ENCODE measurements at regions not wholly inside any gene's neighbourhood (a gene's known extent, or its start where the extent isn't known, plus 50 kb on each side); places are given as distances from the start of the nearest gene placed in this dataset.

DNA sequence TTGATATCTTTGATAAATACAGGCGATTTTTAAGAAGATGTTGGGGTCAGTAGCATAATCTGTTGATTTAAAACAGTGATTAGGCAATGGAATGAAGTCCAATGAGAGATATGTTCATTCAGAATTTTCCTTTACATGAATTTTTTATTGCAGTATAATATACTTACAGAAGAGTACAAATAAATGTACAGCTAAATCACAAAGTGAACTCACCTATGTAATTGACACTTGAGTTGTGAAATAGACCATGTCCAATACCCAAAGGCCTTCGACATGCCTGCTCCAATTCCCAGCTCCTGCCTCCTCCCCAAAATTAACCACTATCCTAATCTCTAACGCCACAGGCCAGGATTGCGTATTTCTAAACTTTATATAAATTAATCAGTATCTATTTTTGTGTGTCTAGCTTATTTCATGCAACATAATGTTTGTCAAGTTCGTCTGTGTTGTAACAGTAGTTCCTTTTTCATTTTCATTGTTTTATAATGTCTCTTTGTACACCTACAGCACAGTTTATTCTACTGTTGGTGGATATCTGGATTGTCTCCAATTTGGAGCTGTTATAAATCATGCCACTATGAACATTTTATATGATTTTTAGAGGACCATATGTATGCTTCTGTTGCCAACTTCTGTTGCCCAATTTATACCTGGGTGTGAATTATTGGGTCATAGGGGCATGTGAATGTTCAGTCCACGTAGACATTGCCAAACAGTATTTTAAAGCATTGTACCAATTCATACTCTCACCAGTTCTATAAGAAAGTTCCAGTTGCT lies 208.3 kb downstream of the TLE1 start:
- FAIRE-seq, result no peak

DNA sequence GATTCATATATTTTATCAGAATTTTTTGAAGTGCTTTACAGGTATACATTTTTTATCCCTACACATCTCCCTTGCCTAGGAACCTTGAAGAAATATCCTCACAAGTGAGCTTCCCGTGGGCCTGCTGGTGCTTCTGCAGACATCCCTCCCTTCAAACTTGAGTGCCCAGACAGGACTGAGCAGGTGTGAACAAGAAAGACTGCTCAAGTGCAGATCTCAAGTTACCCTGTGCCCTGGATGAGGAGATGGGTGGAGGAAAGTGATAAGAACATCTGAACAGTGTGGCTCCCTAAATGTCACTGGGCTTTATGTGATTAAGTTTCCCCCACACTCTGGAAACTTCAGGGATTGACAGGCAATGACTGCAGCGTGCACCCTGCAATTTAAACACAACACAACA lies 209.8 kb downstream of the TLE1 start:
- FAIRE-seq, result no peak

DNA sequence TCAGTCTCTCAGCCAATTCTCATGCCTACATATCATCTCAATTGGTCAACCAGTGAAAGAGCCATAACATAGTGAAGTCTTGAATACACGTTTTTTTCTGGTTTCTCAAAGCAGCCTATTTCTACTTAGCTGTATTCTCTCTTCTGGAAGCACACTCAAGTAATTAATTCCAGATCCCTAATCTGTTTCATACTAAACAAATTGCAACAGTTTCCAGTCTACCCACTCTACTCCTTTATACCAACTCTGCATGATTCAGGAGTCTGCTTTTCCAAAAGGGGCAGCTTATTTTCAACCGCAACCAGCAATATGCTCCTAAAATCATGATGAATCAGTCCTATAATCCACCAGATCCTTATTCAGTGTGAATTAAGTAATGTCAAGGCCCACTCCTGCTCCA lies 211.7 kb downstream of the TLE1 start:
- FAIRE-seq, result no peak

DNA sequence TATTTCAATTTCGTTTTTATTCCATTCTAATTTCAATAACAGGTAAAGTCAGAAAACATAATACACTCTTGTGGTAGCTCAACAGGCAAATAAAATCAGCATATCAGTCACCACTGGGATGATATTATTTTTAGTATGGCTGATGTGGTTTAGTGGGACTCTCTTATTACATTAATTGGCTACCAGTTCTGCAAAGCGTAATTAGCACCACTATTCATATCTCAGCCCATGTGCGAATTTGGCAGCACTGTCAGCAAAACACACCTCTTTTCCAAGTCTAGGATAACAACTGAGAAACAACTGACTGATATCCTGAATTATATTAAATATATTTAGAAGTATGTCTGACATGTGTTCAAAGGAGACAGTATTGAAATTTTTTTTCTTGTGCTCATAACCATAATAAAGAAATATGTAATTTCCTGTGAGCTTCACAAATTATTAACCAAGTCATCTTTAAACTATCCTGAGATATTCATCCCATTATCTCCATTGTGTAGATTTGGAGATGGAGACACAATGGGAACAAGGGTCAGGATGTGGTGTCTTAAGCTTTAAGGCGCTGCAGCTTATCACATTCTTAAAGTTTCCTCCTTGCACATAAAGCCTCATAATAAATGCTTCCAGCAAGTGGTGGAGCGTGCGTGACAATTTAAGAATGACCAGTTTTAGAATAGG lies 212.4 kb downstream of the TLE1 start:
- no peak for FAIRE-seq

DNA sequence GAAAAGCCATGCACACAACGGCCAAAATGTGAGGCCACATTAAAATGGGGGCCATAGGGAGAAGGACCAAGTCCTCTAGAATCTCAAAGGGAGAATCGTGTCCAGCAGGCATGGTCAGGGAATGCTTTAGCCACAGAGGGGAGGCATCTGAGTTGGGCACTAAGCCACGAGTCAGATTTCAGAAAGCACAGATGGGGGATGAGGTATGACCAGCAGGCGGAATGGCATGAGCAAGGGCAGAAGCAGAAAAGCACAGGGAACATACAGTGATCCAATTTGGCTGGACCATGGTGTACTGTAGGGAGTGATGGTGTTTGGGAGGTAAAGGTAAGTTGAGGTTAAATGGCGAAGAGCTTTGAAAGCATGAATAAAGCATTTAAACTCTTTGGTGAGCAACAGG lies 214.6 kb downstream of the TLE1 start:
- FAIRE-seq, result no peak

DNA sequence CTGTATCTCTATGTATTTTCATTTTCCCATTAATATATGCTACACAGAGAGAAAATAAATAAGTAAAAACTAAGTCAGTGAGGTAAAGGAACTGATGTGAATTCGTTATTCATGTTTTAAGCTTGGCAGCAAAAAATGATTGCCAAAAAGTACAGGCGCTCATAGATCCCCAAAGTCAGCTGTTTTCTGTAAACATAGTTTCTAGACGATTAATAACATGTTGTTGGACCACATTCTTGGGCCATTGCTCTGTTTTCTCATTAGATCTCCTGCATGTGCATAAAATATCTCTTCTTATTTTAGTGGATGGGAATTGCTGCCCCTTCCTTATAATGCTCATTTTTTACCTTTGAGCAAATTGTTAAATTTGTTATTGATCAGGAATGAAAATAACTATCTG lies 215.2 kb downstream of the TLE1 start:
- FAIRE-seq, result no peak

DNA sequence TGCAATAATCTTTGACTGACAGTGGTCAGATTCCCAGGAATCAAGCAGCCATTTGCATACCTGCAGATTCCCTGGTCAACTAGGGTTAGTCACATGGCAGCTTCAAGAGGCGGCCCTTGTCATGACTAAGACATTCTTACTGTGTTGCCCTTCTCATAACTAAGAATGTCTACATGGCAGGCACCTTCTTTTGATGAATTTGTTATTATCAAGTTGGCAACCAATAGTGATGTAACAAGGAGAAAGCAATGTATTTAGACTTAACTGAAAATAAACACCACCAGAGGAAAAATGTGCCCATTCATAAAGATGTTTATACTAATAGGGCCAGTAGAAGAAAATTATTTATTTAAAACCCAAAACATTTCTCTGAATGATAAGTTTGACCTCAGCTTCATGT lies 215.6 kb downstream of the TLE1 start:
- FAIRE-seq, result no peak

DNA sequence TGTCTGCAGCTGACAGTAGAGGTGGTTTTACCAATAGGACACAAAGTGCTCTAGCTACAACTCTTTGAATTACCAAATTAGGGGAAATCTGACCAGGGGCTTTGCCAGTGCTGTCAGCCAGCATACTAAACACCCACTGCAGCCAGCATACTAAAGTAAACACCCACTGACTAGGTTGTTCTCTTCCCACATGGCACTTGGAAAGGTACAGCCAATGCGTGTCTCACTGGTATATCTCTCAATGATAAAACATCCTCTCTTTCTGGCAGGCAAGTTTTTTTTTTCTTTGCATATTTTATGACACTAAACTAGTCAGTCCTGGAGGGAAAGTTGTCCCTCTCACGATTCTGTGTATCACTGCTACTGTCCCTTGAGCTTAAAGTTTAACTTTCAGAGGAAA lies 216.1 kb downstream of the TLE1 start:
- FAIRE-seq, result no peak

DNA sequence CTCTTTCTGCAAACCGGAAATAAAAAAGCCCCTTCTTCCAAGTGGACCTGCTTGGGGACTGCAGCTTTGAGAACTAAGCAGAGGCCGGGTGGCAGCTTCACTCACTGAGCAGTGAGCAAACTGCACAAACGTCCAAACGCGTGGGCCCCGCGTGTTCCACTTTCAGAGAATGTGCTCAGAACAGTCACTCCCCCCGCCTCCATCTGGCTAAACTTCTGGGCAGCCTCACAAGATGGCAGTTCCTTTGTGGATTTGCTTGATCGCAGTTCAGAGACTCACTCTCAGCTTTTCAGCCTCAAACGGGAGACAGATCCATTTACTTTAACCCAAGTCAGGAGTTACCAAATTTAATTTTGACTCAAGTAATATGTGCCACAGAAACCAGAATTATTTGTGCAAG lies 216.6 kb downstream of the TLE1 start:
- no peak for FAIRE-seq

DNA sequence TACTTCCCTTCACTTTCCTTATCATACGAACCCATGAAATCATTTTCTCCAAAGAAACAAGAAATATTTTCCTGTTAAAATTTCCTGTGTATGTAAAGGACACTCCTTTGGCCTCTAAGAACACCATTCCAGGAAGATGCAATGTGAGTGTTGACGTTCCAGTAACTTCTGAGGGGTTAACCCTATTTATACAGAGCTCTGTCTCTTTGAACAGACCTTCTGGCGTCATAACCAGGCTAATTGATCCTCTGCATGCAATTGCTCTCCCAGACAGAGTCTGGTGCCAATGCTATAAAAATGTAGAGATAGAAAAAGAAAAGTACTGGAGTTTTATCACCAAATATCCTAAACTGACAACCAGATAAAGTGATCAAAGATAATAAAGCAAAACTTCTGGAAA lies 218.5 kb downstream of the TLE1 start:
- no peak for FAIRE-seq

DNA sequence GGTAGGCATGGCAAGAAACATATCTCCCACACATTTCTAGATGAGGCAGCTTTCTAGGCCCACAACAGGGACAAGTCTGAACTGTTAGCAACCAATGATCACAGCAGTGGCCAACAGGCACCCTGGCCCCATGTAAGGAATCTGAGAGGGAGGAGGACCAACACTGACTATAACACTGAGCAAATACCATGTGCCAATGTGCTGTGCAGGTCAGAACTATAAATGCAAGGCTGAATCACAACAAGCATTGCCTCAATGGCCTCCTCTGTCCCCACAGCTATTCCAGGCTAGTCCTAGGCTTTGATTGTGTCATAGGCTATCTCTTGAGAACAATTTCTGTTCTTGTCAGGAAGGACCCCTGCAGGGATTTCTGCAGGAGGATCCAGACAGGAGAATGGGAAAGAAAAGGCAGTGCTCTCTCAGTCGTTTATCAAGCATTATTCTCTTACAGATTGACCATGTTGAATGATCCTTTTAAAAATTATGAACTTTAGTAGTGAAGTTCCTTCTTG lies 221.2 kb downstream of the TLE1 start:
- FAIRE-seq, result no peak

DNA sequence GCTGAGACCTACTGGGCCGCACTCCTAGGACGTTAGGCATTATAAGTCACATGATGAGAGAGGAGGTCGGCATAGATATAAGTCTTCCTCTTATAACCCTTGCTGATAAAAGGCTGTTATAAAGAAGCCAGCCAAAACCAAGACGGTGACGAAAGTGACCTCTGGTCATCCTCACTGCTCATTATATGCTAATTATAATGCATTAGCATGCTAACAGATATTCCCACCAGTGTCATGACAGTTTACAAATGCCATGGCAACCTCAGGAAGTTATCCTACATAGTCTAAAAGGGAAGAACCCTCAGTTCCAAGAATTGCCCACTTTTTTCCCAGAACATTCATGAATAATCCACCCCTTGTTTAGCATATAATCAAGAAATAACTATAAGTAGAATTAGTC lies 222.4 kb downstream of the TLE1 start:
- FAIRE-seq, result no peak

DNA sequence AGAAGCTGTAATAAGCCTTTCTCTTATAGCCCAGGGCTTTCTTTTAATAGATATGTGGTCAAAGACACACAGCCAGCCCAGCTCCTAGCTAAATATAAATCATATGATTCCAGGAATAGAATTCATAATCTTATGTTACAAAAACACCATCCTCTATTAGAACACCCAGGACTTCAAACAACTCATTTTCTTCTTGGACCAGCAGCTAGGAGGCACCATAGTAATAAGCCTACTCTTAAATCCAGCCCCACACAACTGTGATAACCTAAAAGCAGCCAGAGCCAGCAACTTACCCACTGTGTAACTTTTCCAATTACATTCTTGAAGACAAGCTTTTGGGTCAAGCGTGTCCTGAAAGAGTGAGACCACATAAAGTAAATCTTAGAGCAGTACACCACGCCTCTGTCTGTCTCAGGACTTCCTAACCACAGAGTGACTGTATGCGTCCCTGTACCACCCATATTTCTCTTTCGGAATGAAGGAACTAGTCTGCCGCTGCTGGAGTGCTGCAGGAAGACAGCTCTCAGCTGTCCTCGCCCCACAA lies 223.8 kb downstream of the TLE1 start:
- no peak for FAIRE-seq

DNA sequence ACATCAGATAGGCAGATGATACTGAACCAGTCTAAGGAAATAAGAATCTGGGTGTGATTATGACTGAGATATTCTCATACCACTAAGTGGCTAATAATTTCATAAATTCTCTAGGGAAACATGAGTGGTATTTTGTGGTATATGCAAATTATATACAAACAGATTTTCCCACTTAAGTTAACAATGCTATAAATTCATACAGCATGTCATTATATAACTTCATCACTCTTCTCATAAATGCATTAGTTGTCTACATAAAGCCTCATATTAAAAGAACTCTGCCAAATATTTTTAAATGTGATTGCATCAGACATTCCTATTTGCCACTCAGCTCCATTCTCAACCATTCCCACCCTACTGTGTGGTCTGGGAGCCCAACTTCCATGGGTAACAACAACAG lies 226.5 kb downstream of the TLE1 start:
- no peak for FAIRE-seq

DNA sequence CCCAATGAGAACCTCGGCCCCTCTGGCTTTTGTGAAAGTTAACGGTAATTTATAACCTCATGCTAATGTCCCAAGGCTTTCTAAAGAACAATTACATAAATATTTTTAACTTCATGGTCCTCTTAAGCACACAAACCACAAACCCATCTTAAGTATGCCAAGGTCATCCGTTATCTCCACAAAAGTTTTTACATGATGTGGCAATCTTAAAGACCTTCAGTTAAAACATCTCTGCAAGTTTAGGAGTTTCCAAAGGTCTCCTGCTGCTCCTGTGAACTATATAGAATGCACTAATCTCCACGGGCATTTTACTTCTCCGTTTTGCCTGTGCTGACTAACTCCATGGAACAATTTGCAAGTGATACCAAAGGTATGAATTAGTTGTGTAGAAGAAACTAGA lies 228.2 kb downstream of the TLE1 start:
- no peak for FAIRE-seq

DNA sequence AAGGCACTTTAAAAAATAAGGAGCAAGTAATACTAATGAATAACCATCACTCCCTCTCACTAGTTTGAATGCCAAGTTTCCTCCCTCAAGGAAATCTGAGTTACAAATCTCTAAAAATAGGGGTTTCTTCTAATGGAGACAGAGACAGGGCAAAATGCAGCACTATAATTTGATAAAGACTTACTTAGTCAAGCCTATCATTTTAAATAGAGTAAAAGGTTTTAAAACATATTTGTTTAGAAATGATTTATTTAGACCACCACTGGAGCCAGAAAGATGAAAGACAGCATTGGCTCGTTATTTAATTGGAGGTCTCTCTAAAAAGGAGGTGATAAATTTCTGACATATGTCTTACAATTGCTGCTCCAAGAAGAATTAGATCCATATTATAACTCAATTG lies 228.7 kb downstream of the TLE1 start:
- no peak for FAIRE-seq

DNA sequence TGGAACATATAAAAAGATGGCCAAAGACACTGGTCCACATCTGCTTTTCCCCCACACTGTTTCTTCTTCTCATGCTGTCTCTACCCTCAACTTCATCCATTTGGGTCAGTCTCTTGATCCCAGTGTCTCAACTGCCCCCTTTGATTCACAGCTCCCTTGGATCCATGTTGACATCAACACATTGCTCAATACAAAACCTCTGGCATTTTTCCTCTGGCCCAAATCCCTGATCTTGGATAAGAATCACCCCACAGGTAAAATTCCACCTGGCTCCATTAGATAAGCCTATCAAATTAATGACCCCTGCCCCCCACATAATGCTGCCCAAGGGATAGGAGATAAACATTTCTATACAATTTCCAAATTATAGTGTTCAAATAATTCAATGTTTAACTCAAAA lies 229.8 kb downstream of the TLE1 start:
- no peak for FAIRE-seq

DNA sequence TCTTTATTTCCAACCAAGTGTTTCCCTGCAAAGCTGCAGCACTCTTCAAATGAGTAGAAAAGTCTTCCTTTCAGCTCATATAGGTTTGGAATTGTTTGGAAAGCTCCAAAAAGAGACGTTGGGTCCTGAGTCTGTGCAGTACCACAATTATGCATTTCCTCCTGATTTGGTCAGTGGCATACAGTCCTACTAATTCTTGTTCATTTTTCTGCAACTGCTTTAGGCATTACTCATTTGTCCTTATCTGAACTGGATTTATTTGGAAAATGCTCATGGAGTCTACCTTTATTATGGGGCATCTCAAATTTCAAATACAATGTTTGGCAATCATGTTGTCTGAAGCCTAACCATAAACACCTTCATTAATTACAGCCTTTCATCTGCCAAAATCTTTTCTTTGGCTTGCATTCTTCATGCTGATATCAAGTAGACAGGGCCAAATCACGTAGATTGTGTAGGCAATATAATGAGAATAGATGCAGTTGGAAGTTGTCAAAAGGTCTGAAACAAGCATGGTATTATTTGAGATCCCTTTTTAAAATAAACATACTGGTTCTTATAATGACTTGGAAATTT lies 232.8 kb downstream of the TLE1 start:
- FAIRE-seq, result no peak

DNA sequence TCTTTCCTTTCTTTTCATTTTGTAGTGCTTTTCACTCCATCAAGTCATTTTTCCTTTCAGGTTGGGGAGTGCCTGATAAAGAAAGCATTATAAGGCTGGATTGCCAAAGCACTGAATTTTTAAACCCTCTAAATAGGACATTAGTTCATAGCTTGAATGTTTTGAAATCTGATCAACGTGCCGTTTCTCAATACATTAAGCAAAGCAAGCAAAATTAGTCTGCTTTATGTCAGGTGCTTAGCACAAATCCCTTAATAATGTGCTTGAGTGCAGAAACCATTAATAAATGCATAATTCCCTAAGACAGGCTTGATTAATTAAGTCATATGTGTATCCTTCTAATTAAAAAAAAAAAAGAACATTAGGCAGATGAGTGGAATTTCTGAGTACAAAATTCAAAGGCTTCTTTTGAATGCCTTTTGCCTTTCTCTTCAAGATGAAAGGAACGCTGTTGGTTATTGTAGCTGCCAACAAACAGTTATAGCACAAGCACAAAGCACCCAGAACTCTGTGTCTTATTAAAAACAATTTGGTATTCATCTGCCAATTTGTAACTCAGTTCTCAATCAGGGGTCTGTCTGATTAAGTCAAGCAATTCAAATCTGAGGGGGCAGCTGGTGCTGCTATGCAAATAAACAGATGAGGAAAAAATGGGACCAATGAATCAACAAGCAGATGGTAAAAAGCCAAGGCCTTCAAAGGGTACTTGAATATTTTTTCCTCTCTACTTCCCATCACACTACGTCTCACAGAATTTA lies 233.7 kb downstream of the TLE1 start:
- FAIRE-seq, result no peak

DNA sequence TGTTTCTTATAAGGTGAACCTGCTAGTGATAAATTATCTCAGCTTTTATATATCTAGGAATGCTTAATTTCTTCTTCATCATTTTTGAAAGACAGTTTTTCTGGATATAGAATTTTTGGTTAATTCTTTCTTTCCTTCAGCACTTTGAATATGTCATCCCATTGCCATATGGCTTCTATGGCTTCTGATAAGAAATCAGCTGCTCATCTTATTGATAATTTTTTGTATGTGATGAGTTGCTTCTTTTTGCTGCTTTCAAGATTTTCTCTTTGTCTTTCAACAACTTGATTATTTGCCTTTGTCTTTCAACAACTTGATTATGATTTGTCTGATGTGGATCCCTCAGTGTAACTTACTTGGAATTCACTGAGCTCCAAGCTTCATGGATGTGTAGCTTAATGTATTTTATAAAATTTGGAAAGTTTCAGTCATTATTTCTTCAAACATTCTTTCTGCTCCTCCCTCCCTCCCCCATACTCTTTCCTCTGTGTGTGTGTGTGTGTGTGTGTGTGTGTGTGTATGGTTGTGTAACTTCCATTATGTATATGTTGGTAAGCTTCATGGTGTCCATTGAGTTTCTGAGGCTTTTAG lies 243.9 kb downstream of the TLE1 start:
- FAIRE-seq, result no peak

DNA sequence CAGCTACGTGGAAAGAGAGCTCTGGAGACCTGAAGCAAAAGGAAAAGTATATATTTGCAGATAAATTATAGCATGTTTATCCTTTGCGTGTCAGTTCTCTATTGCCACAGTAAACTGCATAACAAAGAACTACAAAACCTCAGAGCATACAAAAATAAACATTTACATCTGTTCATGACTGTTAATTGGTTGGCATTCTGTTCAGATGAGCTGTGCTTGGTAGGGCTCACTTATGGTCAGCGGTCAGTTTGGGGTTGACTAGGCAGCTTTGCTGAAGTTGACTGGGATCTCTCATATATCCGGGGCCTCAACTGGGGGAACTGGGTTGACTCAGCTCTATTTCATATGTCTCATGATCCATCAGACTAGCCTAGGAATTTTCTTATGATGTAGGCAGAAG lies 257.7 kb downstream of the TLE1 start:
- no peak for FAIRE-seq

DNA sequence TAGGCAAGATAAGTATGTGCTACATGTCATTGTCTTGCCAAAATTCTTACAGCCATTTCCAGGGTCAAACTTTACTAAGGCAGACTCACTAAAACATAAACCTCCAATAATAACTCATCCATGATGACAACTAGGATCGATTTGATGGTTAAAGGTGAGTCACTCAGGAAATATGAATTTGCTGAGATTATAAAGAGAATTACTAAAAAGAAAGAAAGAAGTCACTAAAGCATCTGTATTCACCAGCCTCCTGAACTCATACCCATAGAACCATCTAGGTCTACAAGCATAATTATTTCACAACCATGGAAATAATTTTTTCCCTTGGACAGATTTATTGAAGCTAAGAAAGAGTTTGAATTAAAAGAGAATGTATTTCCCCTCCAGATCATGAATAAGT lies 258.6 kb downstream of the TLE1 start:
- no peak for FAIRE-seq

DNA sequence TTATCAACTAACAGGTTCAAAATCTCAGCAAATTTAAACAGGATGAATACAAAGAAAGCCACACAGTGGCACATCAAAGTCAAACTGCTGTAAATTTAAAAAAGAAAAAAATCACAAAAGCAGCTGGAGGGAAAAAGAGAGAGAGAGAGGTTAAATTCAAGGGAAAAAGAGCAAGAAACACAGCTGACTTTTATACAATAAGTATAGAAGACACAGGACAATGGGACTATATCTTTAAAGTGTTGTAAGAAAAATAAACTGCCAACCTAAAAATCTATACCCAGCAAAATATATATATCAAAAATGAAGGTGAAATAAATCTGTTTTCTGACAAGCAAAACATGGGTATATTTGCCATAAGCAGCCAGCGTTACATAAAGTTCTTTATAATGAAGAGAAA lies 261.5 kb downstream of the TLE1 start:
- FAIRE-seq, result no peak

All from A204.1 (cell line).